Smooth muscle cell (in vitro differentiated cells): ENCODE measurements at regions not wholly inside any gene's neighbourhood (a gene's known extent, or its start where the extent isn't known, plus 50 kb on each side); places are given as distances from the start of the nearest gene placed in this dataset. TPM values are rescaled to one million over a fixed set of nuclear protein-coding genes. Genes with fewer than 3 reads are reported as not detected.

Source experiments
- small RNA-seq: library from RNA; depleted of rRNA; stranded (forward); fragments of <200 nt; gene quantifications from one replicate; pipeline ENCODE3, GENCODE V24; 2014

Small RNA genes lying in the stretch of these regions (small RNA-seq; reads per million reads assigned to genes)
- gene CU639417.2 = not detected
